Activated T-cell treated with anti-CD3 and anti-CD28 coated beads for 4 hours (primary cell): ENCODE measurements at regions not wholly inside any gene's neighbourhood (a gene's known extent, or its start where the extent isn't known, plus 50 kb on each side); places are given as distances from the start of the nearest gene placed in this dataset.
"Not testable (repeated sequence)": the region's sequence is repeated elsewhere in the genome, so short reads cannot be mapped to it uniquely, and the experiment has no call there.

ENCODE experiments used
- DNase-seq: peaks from one replicate; pipeline ENCODE4 v3.0.0-alpha.2; 2020

DNA sequence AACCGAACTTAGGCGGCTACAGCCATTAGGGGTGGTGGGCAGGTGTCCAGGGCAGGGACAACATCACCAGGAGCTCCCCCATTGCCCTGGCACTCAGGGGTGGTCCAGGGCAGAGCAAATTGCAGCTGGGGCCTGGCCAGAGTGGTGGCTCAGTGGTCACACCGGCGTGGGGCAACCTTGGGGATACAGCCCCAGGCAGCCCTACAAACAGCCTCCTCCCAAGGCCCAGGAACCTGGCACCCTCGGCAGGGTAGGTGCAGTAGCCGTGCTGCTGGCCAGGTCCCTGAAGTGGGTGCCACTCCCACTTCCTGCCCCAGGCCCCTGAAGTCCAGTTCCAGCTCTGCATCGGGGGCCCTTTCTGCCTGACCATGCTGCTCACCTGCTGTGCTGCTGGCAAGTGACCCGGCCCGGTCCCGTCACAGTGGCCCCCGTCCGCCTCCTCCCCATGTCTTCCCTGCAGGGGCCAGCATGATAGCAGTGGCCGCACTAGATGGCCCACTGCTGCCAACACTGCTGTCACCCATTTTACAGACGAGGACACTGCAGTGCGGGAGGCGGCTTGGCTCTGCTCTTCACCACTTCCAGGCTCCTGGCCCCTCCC lies 712.8 kb downstream of the MATN1 start:
- DNase-seq = no peak

DNA sequence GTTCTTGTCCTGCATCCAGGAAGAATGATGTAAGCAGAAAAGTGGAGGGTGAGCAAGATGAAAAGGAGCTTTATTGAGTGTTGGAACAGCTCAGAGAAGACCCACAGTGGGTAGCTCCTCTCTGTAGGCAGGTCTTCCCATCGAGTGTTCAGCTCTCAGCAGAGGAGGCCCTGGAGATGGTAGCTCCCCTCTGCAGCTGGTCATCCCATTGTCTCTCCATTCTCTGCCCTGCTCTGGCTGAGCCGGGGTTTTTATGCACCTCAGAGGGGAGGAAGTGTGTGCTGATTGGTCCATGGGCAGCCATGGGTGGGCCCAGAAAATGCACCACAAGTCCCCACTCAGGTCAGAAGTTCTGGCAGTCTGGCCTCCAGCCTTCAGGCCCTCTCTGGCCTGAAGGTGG lies 713.7 kb downstream of the MATN1 start:
- DNase-seq = no peak

DNA sequence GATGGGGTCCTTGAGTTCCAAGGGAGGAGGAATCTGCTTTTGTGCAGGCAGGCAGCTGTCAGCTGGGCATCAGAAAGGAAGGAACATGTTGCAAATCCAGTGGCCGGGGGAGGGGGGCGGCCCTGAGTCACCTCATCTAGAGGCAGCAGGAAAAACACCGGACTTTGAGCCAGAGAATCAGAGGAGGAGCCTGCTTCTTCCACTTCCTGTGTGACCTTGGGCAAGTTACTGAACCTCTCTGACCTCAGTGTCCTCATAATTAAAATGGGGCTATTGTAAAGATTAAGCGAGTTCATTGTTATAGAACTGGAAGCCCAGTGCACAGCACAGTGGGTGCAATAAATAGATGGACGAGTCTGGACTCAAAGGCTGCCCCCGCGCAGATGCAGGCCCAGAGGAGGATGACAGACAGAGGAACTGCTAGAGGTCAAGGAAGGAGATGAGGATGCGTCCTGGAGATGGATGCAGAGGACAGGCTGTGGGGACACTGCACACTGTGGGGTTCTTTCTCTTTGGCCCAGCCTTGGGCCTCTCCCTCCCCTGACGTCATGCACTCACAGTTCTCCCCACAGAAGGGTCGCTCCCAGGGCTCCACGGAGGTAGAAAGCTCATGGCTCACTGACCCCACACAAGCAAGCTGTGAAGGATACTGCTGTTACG lies 714.3 kb downstream of the MATN1 start:
- DNase-seq = no peak

DNA sequence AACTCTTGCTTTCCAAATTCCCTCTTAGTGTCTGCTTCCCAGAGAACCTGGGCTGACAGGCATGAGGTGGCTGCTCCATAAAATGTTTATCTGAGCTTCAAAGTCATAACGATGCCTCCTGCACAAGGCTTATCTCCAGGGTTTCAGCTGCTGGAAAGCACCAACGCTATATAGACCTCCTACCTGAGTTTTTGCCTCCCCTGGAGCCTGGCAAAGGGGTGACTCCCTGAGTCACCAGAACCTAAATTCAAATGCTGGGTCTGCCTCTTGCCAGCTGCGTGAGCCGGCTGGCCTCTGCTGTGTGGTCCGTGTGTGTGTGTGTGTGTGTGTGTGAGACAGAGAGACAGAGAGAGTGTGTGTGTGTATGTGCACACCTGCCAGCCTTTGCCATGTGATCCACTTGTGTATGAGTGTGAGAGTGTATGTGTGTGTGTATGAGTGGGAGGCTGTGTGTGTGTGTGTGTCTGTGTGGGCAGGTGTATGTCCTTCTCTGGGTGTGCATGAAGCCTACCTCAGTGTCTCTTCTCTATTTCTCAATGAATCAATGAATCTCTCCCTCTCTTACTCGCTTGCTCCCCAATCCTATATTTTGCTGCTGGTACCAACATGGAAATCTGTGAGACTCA lies 714.9 kb downstream of the MATN1 start:
- no peak for DNase-seq

DNA sequence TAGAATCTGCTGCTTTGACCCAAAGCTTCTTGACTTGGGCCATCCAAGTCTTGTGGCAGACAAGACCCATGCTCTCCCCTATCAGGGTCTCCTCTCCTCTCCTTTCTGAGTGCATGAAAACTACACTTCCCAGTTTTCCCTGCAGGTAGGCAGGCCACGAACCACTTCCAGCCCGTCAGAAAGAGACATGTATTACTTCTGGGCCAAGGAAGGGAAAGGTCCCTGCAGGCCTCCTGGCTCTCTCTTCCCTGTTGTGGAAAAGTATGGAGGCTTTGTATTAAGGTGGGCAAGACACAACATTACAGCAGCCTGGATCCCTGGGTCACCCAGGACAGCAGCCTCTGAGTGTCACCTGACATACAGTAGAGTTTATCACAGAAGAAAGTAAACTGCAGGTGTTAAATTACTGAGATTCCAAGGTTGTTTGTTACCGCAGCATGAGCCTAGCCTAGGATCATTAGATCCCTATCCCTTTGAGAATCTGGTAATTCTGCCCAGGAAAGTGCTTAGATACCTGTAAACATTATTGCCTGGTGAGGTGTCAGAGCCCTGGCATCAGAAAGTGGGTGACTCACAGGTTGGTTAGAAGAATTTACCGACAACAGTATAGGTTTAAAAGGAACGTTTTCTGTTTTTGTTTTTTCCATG lies 717.3 kb downstream of the MATN1 start:
- no peak for DNase-seq

DNA sequence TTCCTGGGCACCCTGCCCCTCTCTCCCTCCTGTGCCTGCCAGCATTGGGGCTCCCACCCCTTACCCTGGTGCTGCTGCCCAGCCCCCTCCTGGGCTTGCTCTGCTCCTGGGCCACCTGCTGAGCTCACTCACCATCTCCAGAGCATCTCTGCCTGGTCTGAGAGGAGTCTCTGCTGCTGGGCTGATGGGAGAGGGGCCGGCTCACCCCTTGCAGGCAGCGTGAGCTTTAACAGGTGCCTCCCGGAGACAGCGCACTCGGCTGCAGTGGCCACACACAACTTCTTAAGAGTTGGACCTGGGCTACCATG lies 721.7 kb downstream of the MATN1 start:
- no peak for DNase-seq

DNA sequence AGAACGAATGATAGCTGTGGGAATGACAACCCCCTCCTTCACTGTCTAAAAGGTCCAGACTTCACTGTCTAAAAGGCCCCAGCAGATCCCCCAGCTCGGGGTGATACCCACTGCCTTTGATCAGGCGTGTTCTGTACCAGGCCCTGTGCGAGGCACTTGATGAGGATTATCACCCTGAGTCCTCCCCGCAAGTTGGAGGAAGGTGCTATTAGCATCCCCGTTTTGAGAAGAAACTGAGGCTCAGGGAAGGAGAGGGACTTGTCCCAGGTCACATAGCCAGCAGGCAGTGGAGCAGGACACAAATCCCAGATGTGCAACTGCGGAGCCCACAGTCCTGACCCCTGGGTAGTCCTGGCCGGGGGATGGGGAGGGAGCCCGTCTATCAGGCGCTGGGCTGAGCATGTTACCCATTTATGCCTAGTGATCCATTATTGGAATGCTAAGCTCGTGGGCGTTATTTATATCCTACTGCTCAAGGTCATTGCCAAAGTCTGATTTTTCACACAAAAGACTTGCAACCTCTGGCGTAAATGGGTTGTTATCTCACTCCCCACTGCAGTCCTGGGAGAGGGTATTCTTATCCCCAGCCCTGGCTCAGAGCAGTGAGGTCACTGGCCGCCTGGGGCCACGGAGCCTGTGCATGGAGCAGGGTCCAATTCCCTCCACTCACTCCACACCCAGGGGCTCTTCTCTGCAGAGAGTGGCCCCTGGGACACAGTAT lies 722.2 kb downstream of the MATN1 start:
- no peak for DNase-seq

DNA sequence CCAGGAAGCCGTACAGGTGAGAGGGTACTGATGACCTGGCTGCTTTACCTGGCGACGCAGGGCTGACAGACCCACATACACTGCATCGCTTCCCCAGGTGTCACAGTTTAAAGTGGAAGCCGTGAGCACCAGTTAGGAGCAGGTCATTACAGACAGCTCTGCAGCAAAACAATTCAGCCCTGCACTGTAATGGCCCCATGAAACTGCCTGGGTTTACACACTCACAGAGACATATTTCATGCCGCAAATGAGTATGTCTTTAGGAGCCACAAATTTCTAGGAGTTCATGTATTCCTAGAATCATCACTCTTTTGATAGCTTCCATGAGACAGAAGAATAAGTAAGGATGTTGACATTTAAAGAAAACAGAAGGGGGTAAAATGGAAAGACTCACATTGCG lies 723.1 kb downstream of the MATN1 start:
- no peak for DNase-seq

DNA sequence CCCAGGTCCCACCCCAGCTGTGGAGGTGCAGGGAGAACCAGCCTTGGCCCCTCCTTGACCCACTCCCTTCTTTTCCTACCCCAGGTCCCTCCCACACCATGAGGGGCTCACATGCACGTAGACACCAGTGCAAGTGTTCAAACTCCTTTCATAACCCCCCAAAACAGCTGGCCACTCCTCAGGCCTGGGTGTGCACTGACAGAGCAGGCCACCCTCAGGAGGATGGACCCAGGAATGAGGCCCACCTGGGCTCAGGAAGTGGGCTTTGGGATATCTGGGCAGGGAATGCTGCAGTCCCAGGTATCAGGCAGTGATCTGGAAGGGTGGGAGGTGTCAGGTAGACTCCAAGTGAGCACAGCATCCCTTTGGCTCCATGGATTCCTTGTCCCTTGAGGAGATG lies 723.8 kb downstream of the MATN1 start:
- DNase-seq = no peak

DNA sequence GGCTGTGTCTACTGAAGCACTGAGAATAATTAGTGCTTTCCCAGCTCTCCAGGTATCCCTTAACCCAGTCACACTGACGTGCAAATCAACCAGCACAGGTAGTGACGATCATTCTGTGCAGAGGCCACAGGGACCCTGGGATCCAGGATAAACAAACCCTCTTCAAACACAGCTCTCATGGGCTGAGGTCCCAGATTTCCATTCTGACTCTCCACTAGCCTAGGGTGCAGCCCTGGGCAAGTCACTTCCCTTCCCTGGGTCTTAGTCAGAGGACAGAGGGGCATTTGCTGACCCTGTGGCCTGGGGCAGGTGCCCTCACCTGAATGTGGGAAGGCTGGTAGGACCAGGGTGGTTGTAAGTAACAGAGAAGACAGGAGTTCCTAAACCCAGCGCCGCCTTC lies 724.7 kb downstream of the MATN1 start:
- no peak for DNase-seq

DNA sequence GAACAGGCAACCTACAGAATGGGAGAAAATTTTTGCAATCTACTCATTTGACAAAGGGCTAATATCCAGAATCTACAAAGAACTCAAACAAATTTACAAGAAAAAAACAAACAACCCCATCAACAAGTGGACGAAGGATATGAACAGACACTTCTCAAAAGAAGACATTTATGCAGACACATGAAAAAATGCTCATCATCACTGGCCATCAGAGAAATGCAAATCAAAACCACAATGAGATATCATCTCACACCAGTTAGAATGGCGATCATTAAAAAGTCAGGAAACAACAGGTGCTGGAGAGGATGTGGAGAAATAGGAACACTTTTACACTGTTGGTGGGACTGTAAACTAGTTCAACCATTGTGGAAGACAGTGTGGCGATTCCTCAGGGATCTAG lies 725.6 kb downstream of the MATN1 start:
- DNase-seq = not testable (repeated sequence)

DNA sequence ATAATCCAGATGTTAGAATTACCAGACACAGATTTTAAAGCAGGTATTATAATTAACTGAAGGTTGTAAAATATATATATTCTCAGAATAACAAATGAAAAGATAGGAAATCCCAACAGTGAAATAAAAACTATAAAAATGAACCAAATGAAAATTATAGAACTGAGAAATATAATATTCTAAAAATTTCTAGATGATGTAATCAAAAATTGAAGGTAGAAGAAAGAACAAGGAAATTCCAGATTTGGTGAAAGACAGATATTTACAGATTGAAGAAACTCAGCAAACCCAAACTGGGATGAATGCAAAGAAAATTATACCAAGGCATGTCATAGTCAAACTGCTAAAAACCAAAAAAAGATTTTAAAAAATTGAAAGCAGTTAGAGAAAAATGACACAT lies 729.4 kb downstream of the MATN1 start:
- no peak for DNase-seq

DNA sequence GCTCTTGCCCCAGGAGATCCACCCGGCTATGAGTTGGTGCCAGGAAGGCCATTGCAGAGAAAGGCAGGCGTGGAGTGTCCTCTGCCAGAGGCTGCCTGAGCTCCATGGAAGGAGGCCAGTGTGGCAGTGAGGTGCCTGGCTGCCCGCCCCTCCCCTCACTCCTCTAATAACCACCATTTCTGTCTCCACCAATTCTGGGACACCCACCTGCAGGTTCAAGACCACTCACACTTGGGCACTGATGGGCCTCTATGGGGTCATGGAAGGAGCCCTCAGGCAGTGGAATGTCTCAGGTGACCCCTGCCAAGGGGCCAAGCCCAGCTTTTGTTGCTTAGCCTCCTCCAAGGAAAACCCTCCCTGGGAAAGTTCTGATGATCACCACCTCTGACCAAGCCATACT lies 731.6 kb downstream of the MATN1 start:
- no peak for DNase-seq

DNA sequence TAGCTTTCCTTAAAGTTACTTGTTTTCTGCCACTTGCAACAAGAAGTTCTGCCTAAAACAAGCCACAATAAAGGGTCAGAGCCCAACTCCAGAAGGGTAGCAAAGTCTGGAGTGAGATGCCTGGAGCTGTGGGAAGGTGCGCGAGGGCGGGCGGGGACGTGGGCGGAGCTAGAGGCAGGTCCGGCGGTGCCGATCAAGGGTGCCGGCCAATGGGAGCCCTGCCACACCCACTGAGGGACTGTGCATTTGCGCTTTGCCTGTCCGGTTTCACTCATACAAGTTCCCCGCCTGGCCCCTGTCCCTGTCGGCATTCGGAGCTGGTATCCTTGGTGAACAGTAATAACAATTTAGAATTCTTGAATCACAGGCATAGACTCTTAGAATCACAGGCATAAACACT lies 732.4 kb downstream of the MATN1 start:
- no peak for DNase-seq

DNA sequence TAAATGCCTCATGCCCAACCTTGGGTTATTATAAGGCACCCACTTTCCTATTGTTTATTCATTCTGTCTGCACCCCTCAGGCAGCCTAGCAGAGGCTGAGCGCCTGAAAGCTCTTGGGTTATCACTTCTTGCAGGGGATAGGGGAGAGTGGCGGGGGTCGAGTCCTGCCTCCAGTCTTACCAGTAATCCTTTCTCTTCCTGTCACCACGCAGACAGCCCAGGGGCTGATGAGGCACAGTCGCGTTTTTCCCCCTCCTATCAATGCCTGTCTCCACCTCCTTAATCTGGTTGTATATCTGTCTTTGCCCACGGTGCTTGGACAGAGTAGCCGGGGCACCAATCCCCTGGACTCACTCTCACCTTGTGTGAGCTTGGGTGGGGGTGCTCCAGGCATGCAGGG lies 733.1 kb downstream of the MATN1 start:
- no peak for DNase-seq

DNA sequence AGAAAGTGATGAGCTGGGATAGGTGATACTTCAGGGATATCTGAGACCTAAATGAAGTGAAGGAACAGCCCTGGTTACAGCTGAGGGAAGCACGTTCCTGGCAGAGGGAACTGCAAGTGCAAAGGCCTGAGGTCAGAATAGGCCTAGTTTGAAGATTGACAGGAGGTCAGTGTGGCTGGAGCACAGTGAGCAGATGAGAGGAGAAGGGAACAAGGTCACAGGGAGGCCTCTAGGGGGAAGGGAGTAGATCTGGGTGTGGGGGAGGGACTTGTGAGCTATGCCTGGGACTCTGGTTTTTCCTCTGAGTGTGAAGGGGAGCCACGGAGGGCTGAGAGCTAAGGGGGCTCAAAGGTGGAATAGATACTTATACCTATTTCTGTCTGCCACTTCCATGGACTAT lies 736.4 kb downstream of the MATN1 start:
- no peak for DNase-seq

DNA sequence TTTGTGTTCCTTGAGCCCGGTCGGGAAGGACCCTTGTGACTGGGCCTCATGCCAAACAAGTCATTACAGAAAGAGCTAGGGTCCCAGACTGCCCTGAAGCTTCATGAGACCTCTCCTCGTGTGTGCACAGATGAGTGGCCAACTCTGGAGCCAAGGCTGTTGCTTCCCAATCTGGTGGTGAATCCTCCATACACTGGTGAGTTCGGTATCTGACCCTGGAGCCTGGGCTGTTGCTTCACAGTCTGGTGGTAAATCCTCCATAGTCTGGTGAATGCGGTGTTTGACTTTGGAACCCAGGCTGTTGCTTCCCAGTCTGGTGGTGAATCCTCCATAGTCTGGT lies 737.8 kb downstream of the MATN1 start:
- no peak for DNase-seq

DNA sequence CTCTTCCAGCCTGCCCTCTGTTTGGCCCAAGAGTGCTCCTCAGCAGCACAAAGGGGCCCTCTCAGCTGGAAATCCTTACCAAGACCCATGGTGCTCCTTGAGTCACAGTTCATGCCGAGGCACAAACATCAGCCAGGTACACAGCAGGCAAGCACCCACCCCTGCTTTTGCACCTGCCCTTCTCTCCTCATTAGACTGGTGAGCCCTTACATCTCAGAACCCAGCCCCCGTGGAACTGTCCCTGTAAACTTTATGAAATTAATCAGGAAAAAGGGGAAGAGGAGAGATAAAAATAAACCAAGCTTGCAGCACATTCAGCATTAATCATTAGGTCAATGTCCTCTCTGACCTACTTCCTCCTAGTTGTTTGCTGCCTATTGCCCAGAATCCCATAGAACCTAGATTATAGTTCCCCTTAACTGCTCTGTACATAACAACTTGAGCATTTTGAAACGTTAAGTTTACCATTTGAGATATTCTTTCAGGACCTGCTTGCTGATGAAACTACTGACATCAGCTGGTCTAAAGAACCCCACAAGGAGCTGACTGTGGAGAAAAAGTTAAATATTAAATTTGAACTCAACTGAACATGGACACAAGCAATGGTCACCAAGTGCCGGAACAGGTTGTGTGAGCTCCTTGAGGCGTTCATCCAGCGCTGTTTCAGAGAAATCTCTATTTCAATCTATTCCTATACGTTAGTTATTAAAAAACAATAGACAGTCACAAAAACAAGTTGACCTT lies 738.4 kb downstream of the MATN1 start:
- DNase-seq = no peak

DNA sequence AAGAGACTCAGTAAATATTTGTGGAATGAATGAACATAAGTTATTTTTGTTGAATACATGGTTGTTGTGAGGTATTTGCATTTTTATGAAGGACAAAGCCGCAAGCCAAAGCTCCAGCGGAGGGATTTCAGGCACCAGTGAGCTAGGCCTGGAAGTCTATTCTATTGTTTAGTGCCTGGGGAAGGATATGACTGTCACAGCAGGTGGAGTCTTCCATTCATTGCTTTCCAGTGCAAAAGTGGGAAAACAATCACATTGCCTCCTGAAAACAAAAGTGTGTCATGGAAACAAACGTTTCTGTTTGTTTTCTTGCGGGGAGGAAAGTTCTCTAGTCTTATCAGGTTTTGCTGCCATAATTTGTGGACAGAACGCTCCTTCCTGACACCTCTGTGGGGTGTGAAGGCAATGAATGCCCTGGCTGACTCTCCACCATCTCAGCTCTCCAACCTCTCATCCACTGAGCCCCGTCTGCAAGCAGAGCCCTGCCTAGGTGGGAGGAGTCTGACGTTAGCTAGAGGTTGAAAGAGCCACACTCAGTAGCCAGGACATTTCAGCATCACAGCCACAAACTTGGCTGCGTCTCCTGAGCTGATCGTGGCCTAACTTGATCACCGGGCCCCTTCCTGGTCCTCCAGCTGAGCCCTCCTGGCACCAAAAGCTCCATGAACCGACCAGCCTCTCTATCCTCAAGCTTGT lies 739.1 kb downstream of the MATN1 start:
- no peak for DNase-seq

DNA sequence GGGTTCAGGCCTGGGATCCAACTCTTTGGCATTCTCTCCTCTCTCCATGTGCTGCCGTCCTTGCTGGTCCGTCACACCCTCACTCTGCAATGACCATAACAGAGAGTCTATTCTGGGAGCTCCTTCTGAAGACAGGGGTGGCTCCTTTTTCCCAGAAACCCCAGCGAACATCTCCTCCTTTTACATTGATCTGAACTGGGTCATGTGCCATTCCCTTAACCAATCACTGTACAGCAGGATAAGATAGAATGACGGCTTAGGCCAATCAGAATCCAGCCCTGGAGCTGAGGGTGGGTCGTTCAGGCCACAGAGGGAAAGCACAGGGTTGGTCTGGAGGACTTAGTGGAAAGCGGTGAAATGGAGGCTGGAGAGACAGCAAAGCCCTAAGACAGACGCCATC lies 740.1 kb downstream of the MATN1 start:
- no peak for DNase-seq

DNA sequence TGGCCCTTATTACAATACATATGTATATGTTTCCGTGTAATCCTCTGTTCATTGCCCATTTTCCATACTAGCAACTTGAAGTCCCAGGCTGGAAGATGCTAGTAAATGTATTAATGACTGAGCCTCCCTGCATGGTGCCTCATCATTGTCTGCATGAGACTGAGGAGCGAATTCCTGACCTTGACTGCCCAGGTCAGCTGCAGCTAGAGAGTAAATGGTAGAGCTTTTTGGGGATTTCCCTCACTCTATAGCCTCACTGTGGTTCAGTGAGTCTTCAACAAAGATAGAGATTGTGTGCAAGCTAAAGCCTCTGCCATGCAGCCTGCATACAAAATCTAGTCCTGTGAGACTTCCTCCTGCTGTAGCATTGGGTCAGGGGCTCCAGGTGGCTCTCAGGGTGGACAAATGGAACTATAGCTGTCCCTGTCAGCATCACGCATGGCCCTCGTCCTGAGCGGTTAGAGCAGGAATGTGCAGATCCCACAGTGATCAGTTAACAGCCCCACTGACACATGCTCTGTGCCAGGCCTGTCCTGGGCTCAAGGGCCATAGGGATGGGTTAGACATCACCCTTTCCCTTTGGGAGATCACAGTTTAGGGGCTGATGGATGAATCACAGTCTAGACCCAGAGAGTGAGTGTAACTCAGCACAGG lies 741.7 kb downstream of the MATN1 start:
- no peak for DNase-seq

DNA sequence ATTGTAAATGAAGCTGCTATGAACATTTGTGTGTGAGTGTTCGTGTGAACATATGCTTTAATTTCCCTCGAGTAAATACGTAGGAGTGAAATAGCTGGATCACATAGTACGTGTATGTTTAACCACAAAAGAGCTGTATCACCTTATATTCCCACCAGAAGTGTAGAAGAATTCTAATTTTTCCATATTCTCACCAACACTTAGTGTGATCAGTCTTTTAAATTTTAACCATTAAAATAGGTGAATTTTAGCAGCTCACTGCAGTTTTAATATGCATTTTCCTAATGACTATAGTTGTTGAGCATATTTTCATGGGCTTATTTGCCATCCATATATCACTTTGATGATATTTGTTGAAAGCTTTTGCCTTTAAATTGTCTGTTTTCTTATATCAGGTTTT lies 741.2 kb downstream of the PTPRU start:
- no peak for DNase-seq
